DMS 273 treated with DMSO at 0.1 percent for 48 hours (cell line): ENCODE measurements at regions not wholly inside any gene's neighbourhood (a gene's known extent, or its start where the extent isn't known, plus 50 kb on each side); places are given as distances from the start of the nearest gene placed in this dataset.

ENCODE experiments used
- DNase-seq: peaks from one replicate; lab custom pipeline; 2025; lab: John Stamatoyannopoulos, UW

- DNase-seq: no peak
These were observed 362.8 kb downstream of the INHBA start for GRCh38 chr7:41339913-41340676.

DNA sequence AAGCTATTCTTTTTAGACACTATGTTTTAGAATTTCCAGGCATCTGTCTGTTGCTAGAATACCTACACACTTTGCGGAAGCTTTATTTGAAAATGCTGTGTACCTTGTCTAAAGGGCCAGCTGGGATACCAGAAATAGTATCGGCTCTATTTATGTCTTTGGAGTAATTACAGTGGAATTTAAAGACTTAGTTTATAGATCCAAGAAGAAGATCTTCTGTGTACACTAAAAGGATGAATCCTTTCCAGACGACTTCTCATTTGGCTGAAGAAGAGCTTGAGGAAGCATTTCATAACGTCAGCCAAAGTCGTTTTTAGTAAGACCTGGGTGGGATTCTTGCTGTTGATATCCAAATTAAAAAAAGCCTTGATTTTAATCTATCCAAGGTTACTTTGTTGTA, 365.9 kb downstream of the INHBA start:
- no peak for DNase-seq

GRCh38 chr7:41336455-41336952, 366.4 kb downstream of the INHBA start:
- DNase-seq: no peak

- no peak for DNase-seq
These were observed 368.6 kb downstream of the INHBA start for GRCh38 chr7:41334071-41334862.

DNA sequence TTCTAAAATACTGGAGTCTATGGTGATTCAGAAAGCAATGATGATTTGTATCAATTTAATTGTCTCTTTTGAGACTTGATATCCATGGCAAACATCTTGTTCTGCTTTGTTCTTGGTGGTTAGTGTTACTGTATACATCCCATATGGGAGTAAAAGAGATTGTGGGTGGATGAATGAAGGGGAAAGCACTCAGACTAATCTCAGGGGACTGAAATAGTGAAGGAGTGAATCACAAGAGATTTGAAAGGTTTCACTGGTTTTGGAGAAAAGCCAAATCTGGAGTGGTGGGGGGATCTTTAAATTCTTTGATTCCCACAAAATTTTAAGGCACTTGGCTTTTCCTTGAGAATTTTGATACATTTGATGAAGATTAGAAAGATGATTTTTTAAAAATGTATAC, 369.4 kb downstream of the INHBA start:
- peak; percentile 5 for DNase-seq

DNA sequence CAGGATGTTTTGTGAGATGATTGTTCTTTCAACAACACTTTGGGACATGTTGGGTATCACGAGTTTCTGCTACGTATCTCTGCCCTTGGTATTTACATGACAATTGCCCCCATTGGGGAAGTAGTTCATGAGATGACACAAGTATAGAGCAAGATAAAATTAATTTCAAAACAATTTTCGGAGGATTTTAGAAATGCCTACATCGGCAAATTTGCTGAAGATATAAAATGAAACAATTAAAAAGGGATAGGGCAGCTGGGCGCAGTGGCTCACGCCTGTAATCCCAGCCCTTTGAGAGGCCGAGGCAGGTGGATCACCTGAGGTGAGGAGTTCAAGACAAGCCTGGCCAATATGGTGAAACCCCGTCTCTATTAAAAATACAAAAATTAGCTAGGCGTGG, 371.7 kb downstream of the INHBA start:
- DNase-seq: no peak

- no peak for DNase-seq
These were observed 374.3 kb downstream of the INHBA start for GRCh38 chr7:41328544-41328943.

DNA sequence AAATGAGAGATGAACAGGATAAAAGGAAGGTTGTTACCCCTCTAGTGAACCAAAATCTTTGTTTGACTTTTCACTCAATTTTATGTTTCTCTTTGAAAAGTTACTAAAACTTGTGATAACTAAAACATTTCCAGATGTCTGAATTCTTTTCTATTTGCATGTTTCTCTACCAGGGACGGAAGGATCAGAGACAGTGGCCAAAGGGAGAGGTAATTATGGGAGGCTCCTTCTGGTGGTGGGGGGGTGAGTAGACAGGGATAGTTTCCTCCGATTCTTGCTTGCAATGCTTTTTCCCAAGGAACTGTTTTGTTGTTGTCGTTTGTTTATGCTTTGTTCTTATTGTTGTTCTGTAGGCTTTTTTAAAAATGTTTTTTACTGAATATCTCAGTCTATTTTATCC, 374.8 kb downstream of the INHBA start:
- DNase-seq: no peak

GRCh38 chr7:41326616-41327015, 376.3 kb downstream of the INHBA start:
- DNase-seq: no peak

DNA sequence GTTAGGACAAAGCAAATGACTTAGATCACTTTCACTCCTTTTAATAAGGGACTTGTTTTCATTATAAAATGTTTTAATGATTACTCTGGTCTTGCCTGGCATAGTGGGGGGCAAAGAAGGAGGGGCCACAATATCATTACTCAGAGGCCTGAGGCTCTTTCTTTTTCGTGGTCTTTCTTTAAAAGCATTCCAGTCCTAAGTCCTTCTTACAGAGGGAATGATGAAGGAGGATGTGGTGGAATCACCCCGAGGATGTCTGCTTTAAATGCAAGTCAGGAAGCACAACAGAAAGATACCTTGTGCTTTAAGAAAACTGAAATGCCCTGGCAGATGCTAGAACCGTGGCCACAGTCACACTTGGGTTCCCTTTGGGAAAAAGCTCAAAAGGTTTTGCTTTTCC, 379.1 kb downstream of the INHBA start:
- no peak for DNase-seq

DNA sequence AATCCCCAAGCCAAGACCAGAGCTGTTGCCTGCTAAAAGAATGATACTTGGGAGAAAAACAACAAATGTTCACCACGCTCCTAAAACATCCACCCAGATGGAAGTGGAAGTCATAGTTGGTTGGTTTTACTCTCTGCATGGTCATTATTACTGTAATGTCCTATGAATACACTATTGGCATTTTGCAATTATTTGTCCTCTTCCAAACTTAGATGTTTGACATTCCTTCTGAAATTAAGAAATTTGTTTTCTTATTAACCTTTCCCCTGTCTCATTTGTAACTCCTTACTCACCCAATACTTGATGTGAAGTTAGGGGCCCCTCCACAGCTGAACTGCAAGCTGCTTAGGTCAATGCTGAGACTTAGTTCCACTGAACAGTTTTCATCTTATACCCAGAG, 383.3 kb downstream of the INHBA start:
- no peak for DNase-seq

- DNase-seq: no peak
These were observed 386.5 kb downstream of the INHBA start for GRCh38 chr7:41316410-41316809.

DNA sequence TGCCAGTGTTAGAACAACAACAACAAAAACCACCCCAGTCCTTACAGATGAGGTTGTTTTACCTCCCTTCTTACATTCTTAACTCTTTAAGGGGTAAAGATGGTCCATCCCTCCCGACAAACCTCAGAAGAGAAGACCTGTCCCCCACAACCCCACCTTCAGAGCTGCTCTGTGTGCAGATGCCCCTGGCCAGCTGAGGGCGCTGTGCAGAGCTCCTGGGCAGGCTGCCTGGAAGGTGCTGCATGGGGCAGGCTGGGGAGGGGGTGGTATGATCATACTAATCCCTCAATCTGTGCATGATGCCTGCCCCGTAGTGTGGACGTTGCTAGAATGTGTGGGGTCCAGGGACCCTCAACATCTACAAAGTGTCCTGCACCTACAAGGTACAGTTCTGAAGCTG, 387.1 kb downstream of the INHBA start:
- DNase-seq: no peak

- no peak for DNase-seq
These were observed 389.7 kb downstream of the INHBA start for GRCh38 chr7:41313171-41313570.

DNA sequence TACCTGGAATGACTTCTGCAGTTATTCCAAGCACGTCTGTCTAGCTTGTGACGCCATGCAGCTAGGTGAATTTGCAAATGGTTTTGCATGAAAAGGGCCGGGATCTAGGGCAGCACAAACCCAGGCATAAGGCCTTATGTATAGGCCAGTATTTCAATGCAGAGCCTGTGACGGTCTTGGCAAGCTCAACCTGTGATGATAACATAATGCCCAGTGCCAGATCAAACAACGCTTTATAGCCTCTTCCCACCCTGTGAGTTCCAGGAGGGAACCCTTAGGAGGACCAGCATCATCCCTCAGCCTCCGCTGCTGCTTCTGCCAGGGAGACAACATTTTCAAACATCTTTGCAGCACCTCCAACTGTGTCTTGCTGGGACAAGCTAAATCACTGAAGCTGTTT, 390.7 kb downstream of the INHBA start:
- DNase-seq: no peak

DNA sequence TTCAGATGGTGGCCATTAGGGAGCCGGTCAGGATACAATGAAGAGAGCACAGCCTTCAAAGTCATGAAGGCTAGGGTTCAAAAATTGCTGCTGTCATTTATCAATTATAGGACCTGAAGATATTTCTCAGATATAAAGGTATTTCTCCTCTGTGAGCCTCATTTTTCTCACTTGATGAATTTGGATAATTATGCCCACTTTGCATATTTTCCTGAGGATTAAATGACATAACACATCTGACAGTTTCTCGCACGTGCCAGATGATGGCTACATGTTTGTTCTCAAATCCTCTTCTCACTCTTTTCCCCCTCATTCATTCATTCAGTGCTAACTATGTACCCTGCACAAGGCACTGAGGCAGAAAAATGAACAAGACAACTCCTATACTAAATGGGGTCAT, 391.6 kb downstream of the INHBA start:
- no peak for DNase-seq

GRCh38 chr7:41306486-41306885, 396.4 kb downstream of the INHBA start:
- no peak for DNase-seq

DNA sequence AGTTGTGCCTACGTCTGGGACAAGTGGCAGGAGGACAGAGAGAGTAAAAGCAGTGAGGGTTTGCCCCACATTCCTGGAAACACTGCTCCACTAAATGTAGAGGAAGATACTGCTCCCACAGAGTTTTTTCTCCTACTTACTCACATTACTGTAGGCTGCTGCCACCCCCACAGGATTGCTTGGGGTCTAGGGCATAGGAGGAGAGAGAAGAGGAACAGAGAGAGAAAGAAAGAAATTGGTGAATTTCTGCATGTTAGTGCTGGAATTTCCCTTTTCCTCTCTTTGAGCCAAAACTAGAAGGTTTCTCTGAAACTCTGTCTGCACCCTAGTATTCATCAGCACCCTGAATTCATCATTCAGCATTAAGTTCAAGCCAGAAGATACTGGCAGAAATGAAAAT, 397.9 kb downstream of the INHBA start:
- DNase-seq: no peak

GRCh38 chr7:41303709-41304108, 399.2 kb downstream of the INHBA start:
- no peak for DNase-seq

DNA sequence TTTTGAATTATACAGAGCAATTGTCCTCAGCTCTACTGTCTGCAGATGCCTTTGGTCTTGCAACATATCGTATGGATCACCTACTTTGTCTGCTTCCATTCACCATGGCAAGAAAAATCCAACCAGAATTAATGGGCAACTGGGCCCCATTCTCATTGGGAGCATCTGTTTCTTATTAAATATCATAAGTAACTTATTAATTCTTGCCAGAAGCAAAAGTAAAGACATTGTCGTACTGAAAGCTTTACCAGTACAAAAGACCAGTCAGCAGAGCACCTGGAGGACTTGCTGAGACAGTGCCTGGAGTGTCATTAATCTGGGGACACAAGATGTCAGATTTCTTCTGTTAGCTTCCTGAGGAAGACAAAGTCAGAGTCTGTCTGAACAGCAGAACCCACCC, 404.5 kb downstream of the INHBA start:
- no peak for DNase-seq

DNA sequence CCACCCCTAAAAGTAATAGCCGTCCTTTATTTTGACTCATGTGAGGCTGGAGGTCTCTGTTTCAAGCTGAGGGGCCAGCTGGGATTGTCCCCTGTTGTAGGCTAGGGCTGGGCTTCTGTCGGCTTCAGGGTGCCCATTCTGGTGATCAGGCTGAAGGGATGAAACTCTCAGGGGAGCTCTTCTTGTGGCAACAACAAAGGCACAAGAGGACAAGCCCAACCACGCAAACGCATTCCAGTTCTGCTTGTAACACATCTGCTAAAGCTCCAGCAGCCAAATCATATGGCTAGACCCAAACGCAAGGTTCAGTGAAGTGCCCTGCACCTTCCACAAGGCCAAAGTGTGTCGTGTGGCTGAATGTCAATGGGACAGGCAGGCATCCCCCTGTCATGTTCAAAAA, 405.7 kb downstream of the INHBA start:
- no peak for DNase-seq

GRCh38 chr7:41295455-41295815, 407.5 kb downstream of the INHBA start:
- no peak for DNase-seq
